GM13976 (cell line): ENCODE measurements at regions not wholly inside any gene's neighbourhood (a gene's known extent, or its start where the extent isn't known, plus 50 kb on each side); places are given as distances from the start of the nearest gene placed in this dataset.
"Not testable (repeated sequence)": the region's sequence is repeated elsewhere in the genome, so short reads cannot be mapped to it uniquely, and the experiment has no call there.

ENCODE experiments used
- DNase-seq: peaks from one replicate; pipeline ENCODE4 v3.0.0; 2012; ENCODE audit warnings: low spot score
- CTCF ChIP-seq: IDR thresholded peaks from 2 replicates; pipeline ENCODE4 v1.5.1; 2012; ENCODE audit warnings: borderline replicate concordance, mild to moderate bottlenecking; ENCODE audit not compliant: insufficient read depth; ENCODE audit errors: extremely low read depth, missing control alignments, control extremely low read depth
- in situ Hi-C: fragments of 300-500 bp; cut with MboI; formaldehyde crosslinking; loops from one replicate; pipeline ENCODE4 v1.12.0; 2022; ENCODE audit warnings: low sequenced_read_pairs, mixed read lengths, inconsistent platforms; ENCODE audit not compliant: unreplicated experiment

- TF ChIP-seq CTCF: no peak
- in situ Hi-C loops: no loop called here
- no peak for DNase-seq
Measured at GRCh38 chr12:88856201-88856600, 275.9 kb upstream of the KITLG start.

GRCh38 chr12:88855301-88855700 is 275.0 kb upstream of the KITLG start:
- no peak for DNase-seq
- in situ Hi-C loops: no loop called here
- TF ChIP-seq CTCF: no peak

GRCh38 chr12:88854260-88854659 is 274.0 kb upstream of the KITLG start:
- in situ Hi-C loops: no loop called here
- TF ChIP-seq CTCF: no peak
- no peak for DNase-seq

GRCh38 chr12:88847246-88847645 is 267.0 kb upstream of the KITLG start:
- in situ Hi-C loops, DNase-seq: not testable (repeated sequence)

- in situ Hi-C loops: no loop called here
- no peak for DNase-seq
Measured at GRCh38 chr12:88844426-88844825, 264.2 kb upstream of the KITLG start.

GRCh38 chr12:88842314-88842713 is 262.0 kb upstream of the KITLG start:
- TF ChIP-seq CTCF: no peak
- no peak for DNase-seq
- in situ Hi-C loops: no loop called here

More at GRCh38 chr12:88844426-88844825, 264.2 kb upstream of the KITLG start:
- no peak for TF ChIP-seq CTCF

GRCh38 chr12:88839486-88839885 is 259.2 kb upstream of the KITLG start:
- DNase-seq: no peak
- in situ Hi-C loops: no loop called here
- TF ChIP-seq CTCF: no peak
